GM18873 (cell line): ENCODE measurements at regions not wholly inside any gene's neighbourhood (a gene's known extent, or its start where the extent isn't known, plus 50 kb on each side); places are given as distances from the start of the nearest gene placed in this dataset.
"Not testable (repeated sequence)": the region's sequence is repeated elsewhere in the genome, so short reads cannot be mapped to it uniquely, and the experiment has no call there.

ENCODE experiments used
- ATAC-seq: cut with Tn5 transposase; IDR thresholded peaks from one replicate; pipeline ENCODE4 v1.9.1; 2021; ENCODE audit warnings: mild to moderate bottlenecking, moderate library complexity, moderate number of reproducible peaks; ENCODE audit not compliant: unreplicated experiment, low FRiP score

DNA sequence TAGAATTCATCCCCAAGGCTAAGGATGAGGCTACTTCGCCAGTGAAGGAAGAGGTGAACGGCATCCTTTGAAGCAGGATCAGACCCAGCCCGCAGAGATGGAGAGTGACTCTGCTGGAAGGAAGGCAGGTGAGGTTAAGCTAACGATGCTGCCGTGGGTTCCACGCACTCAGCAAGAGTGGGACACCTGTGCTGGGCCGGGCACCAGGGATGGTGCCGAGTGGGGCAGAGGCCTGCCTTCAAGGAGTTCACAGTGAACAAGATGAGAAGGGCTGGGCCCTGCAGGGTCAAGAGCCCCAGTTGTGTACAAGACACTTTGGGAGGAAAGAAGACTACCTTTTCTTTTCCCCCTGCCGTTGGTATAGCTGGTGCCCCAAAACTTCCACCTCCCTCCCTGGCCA lies 606.6 kb downstream of the LIG4 start:
- ATAC-seq = no peak

- ATAC-seq = no peak
Measured at GRCh38 chr13:107600971-107601370, 614.4 kb downstream of the LIG4 start.

GRCh38 chr13:107596306-107596705 lies 619.0 kb downstream of the LIG4 start:
- not testable (repeated sequence) for ATAC-seq

DNA sequence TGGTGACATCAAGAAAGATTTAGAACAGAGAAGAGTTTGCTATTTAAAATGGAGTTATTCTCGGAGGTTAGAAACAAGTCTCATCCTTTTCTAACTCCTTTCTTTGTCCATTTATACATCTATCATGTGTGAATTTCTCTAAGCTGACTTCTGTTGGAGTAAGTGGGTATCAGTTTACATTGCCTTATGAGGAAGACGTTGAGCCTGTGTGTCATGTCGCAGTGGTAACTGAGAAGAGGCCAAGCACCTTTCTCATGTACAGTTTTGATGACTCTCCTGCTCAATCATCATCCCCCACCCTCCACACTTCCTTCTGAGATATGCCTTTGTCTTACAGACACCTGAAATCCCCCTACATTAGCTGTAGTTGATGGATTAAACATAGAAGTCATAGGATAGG lies 624.8 kb downstream of the LIG4 start:
- no peak for ATAC-seq

- no peak for ATAC-seq
Measured at GRCh38 chr13:107587681-107588080, 627.7 kb downstream of the LIG4 start.

GRCh38 chr13:107586216-107586615 lies 629.1 kb downstream of the LIG4 start:
- no peak for ATAC-seq

GRCh38 chr13:107585469-107586180 lies 629.7 kb downstream of the LIG4 start:
- ATAC-seq = no peak

GRCh38 chr13:107582171-107582570 lies 633.2 kb downstream of the LIG4 start:
- ATAC-seq = no peak

GRCh38 chr13:107580741-107581412 lies 634.5 kb downstream of the LIG4 start:
- no peak for ATAC-seq

DNA sequence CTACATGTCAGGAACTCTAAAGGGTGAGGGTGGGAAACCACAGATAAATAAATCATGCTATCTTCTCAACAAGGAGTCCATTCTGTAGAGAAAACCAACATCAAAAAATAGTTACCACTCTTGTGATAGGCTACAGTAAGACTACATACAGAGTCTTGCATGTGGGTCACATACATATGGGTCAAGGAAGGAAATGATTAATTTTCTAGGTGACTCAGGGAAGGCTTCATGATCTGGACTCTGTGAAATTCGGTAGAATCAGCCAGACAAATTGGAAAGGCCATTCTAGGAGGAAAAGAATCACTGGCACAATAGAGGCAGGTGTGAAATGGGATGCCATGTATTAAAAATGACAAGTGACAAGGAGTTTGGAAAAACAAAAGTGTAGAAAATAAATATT lies 638.9 kb downstream of the LIG4 start:
- ATAC-seq = no peak

GRCh38 chr13:107574517-107575210 lies 640.7 kb downstream of the LIG4 start:
- no peak for ATAC-seq

DNA sequence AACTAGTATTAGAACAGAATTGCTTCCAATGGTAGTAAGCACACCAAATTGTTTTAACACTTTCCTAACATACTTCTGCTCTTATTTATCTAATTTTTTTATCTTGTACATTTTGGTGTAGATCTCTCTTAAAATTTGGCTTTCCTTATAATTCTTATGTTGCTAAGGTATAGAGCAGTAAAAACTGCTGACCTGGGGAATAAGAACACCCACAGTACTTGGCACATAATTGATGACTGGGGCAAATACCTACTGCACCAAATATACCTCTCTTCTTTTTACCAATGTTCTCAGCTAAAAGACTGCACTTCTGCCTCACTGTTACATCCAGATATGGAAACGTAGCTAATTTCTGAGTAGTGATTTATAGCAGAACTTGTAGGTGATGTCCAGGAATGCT lies 642.2 kb downstream of the LIG4 start:
- no peak for ATAC-seq

- no peak for ATAC-seq
Measured at GRCh38 chr13:107572156-107572555, 643.2 kb downstream of the LIG4 start.

DNA sequence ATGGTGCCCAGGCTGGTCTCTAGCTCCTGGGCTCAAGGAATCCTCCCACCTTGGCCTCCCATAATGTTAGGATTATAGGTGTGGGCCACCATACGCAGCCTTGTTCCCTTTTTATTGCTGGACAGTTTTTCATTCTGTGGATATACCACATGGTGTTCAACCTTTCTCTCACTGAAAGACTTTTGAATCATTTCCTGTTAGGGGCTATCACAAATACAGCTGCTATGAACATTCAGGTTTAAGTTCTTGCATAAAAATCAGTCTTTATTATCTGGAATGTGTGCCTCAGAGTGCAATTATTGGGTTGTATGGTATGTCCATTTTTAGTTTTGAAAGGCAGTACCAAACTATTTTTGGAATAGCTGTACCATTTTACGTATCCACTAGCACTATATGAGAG lies 647.2 kb downstream of the LIG4 start:
- no peak for ATAC-seq

GRCh38 chr13:107563099-107563925 lies 652.0 kb downstream of the LIG4 start:
- ATAC-seq = no peak

DNA sequence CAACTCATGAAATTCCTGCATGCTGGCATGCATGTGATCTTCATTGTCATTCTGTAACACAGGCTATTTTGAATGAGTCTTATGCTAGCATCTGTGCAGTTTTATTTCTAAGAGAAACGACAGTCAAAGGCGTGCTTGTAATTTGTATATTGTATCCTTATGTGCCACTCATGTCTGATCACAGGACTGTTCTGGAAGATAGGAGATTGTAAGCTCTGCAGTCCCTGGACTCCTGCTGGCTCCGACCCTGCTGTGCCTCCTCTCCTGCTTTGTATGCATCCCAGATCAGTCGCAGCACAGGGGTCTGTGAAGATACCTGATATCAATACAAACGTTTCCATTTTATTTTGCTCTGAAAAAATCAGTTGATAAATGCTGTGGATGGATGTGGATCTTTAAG lies 653.1 kb downstream of the LIG4 start:
- ATAC-seq = no peak

- ATAC-seq = no peak
Measured at GRCh38 chr13:107554460-107554859, 660.9 kb downstream of the LIG4 start.

- no peak for ATAC-seq
Measured at GRCh38 chr13:107553838-107554237, 661.5 kb downstream of the LIG4 start.

GRCh38 chr13:107551521-107551920 lies 663.8 kb downstream of the LIG4 start:
- no peak for ATAC-seq

DNA sequence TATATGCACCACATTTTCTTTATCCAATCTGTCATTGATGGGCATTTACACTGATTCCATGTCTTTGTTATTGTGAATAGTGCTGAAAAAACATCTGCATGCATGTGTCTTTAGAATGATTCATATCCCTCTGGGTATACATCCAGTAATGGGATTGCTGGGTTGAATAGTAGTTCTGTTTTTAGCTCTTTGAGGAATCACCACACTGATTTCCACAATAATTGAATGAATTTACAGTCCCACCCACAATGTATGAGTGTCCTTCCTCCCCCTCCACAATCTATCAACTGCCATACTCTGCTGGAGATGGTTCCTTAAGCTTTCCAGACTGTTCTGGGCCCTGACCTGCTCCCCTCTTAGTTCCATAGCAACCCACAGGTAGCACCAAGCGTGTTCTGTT lies 667.0 kb downstream of the LIG4 start:
- no peak for ATAC-seq
